ENCODE measurements at regions not wholly inside any gene's neighbourhood (a gene's known extent, or its start where the extent isn't known, plus 50 kb on each side); places are given as distances from the start of the nearest gene placed in this dataset.

GRCh38 chr16:79721270-79721669 is 120.7 kb upstream of the MAF start:
- 28 to 41% methylated on average over 6 of the region's 6 CpGs for WGBS, 2 donors
- Histone ChIP-seq H3K27me3 (no peaks in the 10 kb centered on the region), H3K27ac (peak overlapping the region in 1 of 4 donors; percentile 48)

DNA sequence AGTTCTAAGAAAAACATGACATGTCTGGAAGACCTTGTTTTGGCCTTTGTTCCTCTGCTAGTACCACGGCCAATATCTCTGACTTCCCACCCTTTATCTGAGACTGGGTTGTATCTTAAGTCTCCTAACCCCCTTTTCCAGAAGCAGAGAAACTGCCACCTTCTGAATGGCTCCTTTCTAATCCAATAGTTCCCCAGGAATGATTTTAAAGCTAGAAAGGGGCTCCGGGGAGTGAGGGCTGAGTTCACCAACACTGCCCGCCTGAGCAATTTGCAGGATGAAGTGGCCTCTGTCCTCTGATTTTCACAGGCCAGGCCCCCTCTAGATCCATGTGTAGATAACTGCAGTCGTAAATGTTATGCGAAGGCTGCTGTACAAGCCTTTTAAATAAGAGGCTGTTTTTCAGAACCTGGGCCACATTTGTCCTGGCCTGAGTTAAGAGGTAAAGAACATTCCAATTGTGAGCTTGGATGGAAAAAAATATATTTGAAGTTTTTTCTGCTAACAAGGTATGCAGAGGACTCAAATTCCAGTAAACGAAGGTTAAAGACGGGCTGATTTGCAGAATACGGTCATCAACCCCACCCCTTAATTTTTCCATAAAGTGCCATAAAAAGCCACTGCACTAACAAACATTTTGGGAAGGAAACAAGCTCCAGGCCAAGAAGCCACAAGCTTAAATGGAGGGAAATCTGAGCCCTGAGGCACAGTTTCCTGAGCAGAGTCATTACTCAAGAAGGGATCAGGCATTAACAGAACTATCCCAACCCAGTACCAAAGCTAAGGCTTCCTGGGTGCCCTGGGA is 117.0 kb upstream of the MAF start:
- peak overlapping the region in 2 of 4 donors; percentile 3 to 43 for H3K27ac ChIP-seq
- H3K27me3 ChIP-seq = no peaks in the 10 kb centered on the region
- H3K4me3 ChIP-seq = no peak overlapping the region
- no peaks in the 10 kb centered on the region for H3K9me3 ChIP-seq
- no peaks in the 10 kb centered on the region for H3K36me3 ChIP-seq
- no peak for DNase-seq (ENCODE audit: low spot score in 2 of 2)
- no peak for TF ChIP-seq CTCF (IDR thresholded peaks at IDR 0.05)
- no peak for TF ChIP-seq EP300 (IDR thresholded peaks at IDR 0.05)
- no peak for TF ChIP-seq POLR2A (IDR thresholded peaks at IDR 0.05)
- peaks cover 0 to 53% (median 15%) of the 10 kb centered on the region in 4 donors for H3K4me1 ChIP-seq
- WGBS, 2 donors = 48 to 64% methylated on average over 8 of the region's 8 CpGs

More at GRCh38 chr16:79721270-79721669, 120.7 kb upstream of the MAF start:
- Histone ChIP-seq H3K36me3 (no peaks in the 10 kb centered on the region), H3K4me3 (no peak overlapping the region), H3K4me1 (peaks cover 0 to 31% (median 15%) of the 10 kb centered on the region in 4 donors), H3K9me3 (no peaks in the 10 kb centered on the region)
- no peak for TF ChIP-seq CTCF (IDR thresholded peaks at IDR 0.05)
- no peak for TF ChIP-seq POLR2A (IDR thresholded peaks at IDR 0.05)
- no peak for TF ChIP-seq EP300 (IDR thresholded peaks at IDR 0.05)
- DNase-seq (ENCODE audit: low spot score in 2 of 2) = no peak

GRCh38 chr16:79716645-79717332 is 116.3 kb upstream of the MAF start:
- Histone ChIP-seq H3K4me1 (peaks cover 0 to 48% (median 11%) of the 10 kb centered on the region in 4 donors), H3K36me3 (no peaks in the 10 kb centered on the region), H3K4me3 (no peak overlapping the region), H3K27me3 (no peaks in the 10 kb centered on the region), H3K27ac (peak overlapping the region in 2 of 4 donors; percentile 3 to 43), H3K9me3 (no peaks in the 10 kb centered on the region)
- TF ChIP-seq EP300 (IDR thresholded peaks at IDR 0.05) = no peak
- no peak for TF ChIP-seq POLR2A (IDR thresholded peaks at IDR 0.05)
- no peak for TF ChIP-seq CTCF (IDR thresholded peaks at IDR 0.05)
- no peak for DNase-seq (ENCODE audit: low spot score in 2 of 2)
- WGBS, 2 donors = 48 to 54% methylated on average over 7 of the region's 7 CpGs

DNA sequence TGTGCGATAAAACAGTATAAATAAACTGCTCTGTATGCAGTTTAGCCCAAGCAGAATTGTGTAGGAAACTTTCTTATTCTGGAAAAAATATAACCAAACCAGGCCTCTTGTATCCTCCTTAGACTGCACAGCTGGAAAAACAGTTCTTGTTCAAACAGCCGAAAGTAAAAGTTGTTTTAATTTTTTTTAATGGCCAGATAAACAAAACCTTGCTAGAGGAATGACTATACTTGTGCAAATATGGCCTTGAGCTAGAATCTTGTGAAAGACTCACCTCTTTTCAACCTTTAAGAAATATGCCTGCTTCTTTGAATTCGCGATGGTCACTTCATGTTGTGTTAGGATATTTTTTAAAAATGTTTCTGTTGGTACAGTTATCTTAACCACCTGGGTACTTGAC is 114.5 kb upstream of the MAF start:
- Histone ChIP-seq H3K4me1 (peaks cover 0 to 35% (median 7%) of the 10 kb centered on the region in 4 donors), H3K27ac (no peak overlapping the region), H3K27me3 (no peaks in the 10 kb centered on the region), H3K9me3 (no peaks in the 10 kb centered on the region), H3K36me3 (no peaks in the 10 kb centered on the region), H3K4me3 (no peak overlapping the region)
- 35 to 72% methylated on average over 4 of the region's 4 CpGs for WGBS, 2 donors
- DNase-seq (ENCODE audit: low spot score in 2 of 2) = no peak
- TF ChIP-seq POLR2A (IDR thresholded peaks at IDR 0.05) (no peak), CTCF (IDR thresholded peaks at IDR 0.05) (no peak), EP300 (IDR thresholded peaks at IDR 0.05) (no peak)

- H3K4me1 ChIP-seq = peaks cover 0 to 35% (median 7%) of the 10 kb centered on the region in 4 donors
- no peaks in the 10 kb centered on the region for H3K9me3 ChIP-seq
- DNase-seq (ENCODE audit: low spot score in 2 of 2) = no peak
- no peaks in the 10 kb centered on the region for H3K36me3 ChIP-seq
- 73 to 84% methylated on average over 1 of the region's 1 CpG for WGBS, 2 donors
- TF ChIP-seq CTCF (IDR thresholded peaks at IDR 0.05) (no peak), EP300 (IDR thresholded peaks at IDR 0.05) (no peak), POLR2A (IDR thresholded peaks at IDR 0.05) (no peak)
- H3K27ac ChIP-seq = no peak overlapping the region
- H3K27me3 ChIP-seq = no peaks in the 10 kb centered on the region
- no peak overlapping the region for H3K4me3 ChIP-seq
Observed at GRCh38 chr16:79714440-79714839, 113.9 kb upstream of the MAF start.
